K562 (cell line): ENCODE measurements at regions not wholly inside any gene's neighbourhood (a gene's known extent, or its start where the extent isn't known, plus 50 kb on each side); places are given as distances from the start of the nearest gene placed in this dataset.

ENCODE experiments used
- ATAC-seq: fragments of 200-7000 bp; cut with Tn5 transposase; 3 replicates; pipeline ENCODE4 v1.9.1; 2020; ENCODE audit warnings: moderate library complexity
- BruUV-seq: library from RNA; stranded (reverse); fragments of 400-500 nt; replicated peaks from 2 replicates; lab custom pipeline; 2021; lab: Mats Ljungman, UMichigan
- CTCF ChIA-PET: fragments of 300-600 bp; formaldehyde crosslinking; extraction: SDS; loops from one replicate; lab custom pipeline; 2021; ENCODE audit warnings: low intra/inter-chr PET ratio; lab: Yijun Ruan, JAX
- POLR2A ChIA-PET: fragments of 300-600, 350-650 bp; sonication (Branson Sonifier 250); formaldehyde crosslinking; extraction: SDS; loops from one replicate; lab custom pipeline; 2021; ENCODE audit warnings: antibody characterized with exemption, inconsistent platforms; lab: Yijun Ruan, JAX
- DNase-seq, 4 experiments: peaks; one replicate each; pipeline versions ENCODE4 v3.0.0 to v3.0.0-alpha.2; 2011 to 2018; ENCODE audit warnings: low spot score in 3 of 4, mixed read lengths in 3 of 4; ENCODE audit errors: extremely low read depth in 1 of 4
- FAIRE-seq: peaks from 2 replicates; lab custom pipeline; 2011; peaks lifted over from hg19 to GRCh38; lab: Jason Lieb, UNC
- H2AFZ ChIP-seq: 2 replicates; pipeline ENCODE4 v1.6.0; 2011; ENCODE audit warnings: low read depth, low read length, control low read depth, inconsistent platforms
- H3K27ac ChIP-seq: fragments of 200-600 bp; 3 replicates; pipeline ENCODE4 v1.8.0; 2011; ENCODE audit warnings: low read depth, mild to moderate bottlenecking, control low read depth, inconsistent platforms, low read length, moderate library complexity, mixed read lengths; ENCODE audit errors: extremely low read depth
- H3K27me3 ChIP-seq, 2 experiments: fragments of 300-600 bp in 1 of 2; 2 replicates in 1 of 2; 3 replicates in 1 of 2; pipeline versions ENCODE4 v1.6.0 to v1.8.0; 2011; ENCODE audit warnings: inconsistent platforms in 2 of 2, low read length in 2 of 2, mild to moderate bottlenecking in 1 of 2, mixed read lengths in 1 of 2, moderate library complexity in 1 of 2; ENCODE audit not compliant: control insufficient read depth in 2 of 2, insufficient read depth in 2 of 2
- H3K36me3 ChIP-seq: fragments of 300-600 bp; 3 replicates; pipeline ENCODE4 v1.8.0; 2011; ENCODE audit warnings: mild to moderate bottlenecking, low read length, inconsistent platforms; ENCODE audit not compliant: control insufficient read depth, insufficient read depth
- H3K4me1 ChIP-seq, 2 experiments: fragments of 200-600 bp in 1 of 2; replicated peaks in 1 of 2; 2 replicates in 1 of 2; 3 replicates in 1 of 2; pipeline versions ENCODE4 v1.5.1 to v1.8.0; 2011; ENCODE audit warnings: inconsistent platforms in 2 of 2, low read length in 2 of 2, mild to moderate bottlenecking in 1 of 2, mixed read lengths in 1 of 2, moderate library complexity in 1 of 2; ENCODE audit not compliant: control insufficient read depth in 2 of 2, insufficient read depth in 2 of 2
- H3K4me2 ChIP-seq: 2 replicates; pipeline ENCODE4 v1.6.1; 2011; ENCODE audit warnings: low read length, control low read depth, inconsistent platforms, mixed read lengths; ENCODE audit not compliant: insufficient read depth
- H3K4me3 ChIP-seq: fragments of 200-600 bp; sonication (generic), shearing (Covaris generic); 2 replicates; pipeline ENCODE4 v1.5.1; 2016; ENCODE audit warnings: control low read depth, inconsistent platforms
- H3K79me2 ChIP-seq: fragments of 200-600 bp; 3 replicates; pipeline ENCODE4 v1.8.0; 2011; ENCODE audit warnings: low read length, inconsistent platforms; ENCODE audit not compliant: control insufficient read depth, insufficient read depth
- H3K9ac ChIP-seq, 2 experiments: 2 replicates each; pipeline versions ENCODE4 v1.6.0 to v1.6.1; 2011; ENCODE audit warnings: low read depth in 2 of 2, low read length in 2 of 2, control low read depth in 1 of 2, inconsistent platforms in 1 of 2, mild to moderate bottlenecking in 1 of 2, mixed read lengths in 1 of 2; ENCODE audit not compliant: insufficient read depth in 1 of 2
- H3K9me1 ChIP-seq: one replicate; pipeline ENCODE4 v1.6.0; 2011; ENCODE audit warnings: inconsistent platforms, mild to moderate bottlenecking, low read length, moderate library complexity; ENCODE audit not compliant: control insufficient read depth, insufficient read depth
- H3K9me3 ChIP-seq: replicated peaks from 2 replicates; pipeline ENCODE4 v1.5.1; 2011; ENCODE audit warnings: low read depth, low read length, inconsistent platforms; ENCODE audit not compliant: control insufficient read depth, insufficient read depth
- H4K20me1 ChIP-seq: replicated peaks from 2 replicates; pipeline ENCODE4 v1.6.1; 2011; ENCODE audit warnings: low read length, inconsistent platforms, mixed read lengths; ENCODE audit not compliant: control insufficient read depth, insufficient read depth
- ARID1B ChIP-seq: fragments of 450-650 bp; IDR thresholded peaks from 2 replicates; pipeline ENCODE4 v1.6.1; 2016; ENCODE audit warnings: antibody characterized with exemption, mild to moderate bottlenecking, inconsistent platforms
- BRF2 ChIP-seq: IDR thresholded peaks from 3 replicates; pipeline ENCODE4 v1.6.1; 2011; ENCODE audit warnings: borderline replicate concordance, mild to moderate bottlenecking; ENCODE audit not compliant: insufficient read length, insufficient read depth
- CLOCK ChIP-seq: fragments of 250-450 bp; sonication (Bioruptor Pico); IDR thresholded peaks from 2 replicates; pipeline ENCODE4 v1.4.0; 2020; ENCODE audit warnings: mild to moderate bottlenecking, moderate library complexity, borderline replicate concordance
- ILF3 ChIP-seq: fragments of 450-650 bp; IDR thresholded peaks from 2 replicates; pipeline ENCODE4 v1.6.1; 2018; ENCODE audit warnings: antibody characterized with exemption, mild to moderate bottlenecking, moderate library complexity, borderline replicate concordance
- NFATC3 ChIP-seq: fragments of 450-650 bp; IDR thresholded peaks from 2 replicates; pipeline ENCODE4 v1.6.1; 2017; ENCODE audit warnings: mild to moderate bottlenecking
- PRMT5 ChIP-seq: sonication (generic); formaldehyde crosslinking; IDR thresholded peaks from 2 replicates; pipeline ENCODE4 v1.5.0; 2020; ENCODE audit warnings: missing genetic modification reagents
- RAD21 ChIP-seq, 2 experiments: fragments of 250-450 bp in 1 of 2; fragments of 450-650 bp in 1 of 2; sonication (Bioruptor Pico) in 1 of 2; formaldehyde crosslinking in 1 of 2; IDR thresholded peaks in 1 of 2; conservative IDR thresholded peaks in 1 of 2; 2 replicates each; pipeline versions ENCODE4 v1.4.0 to v1.8.0; 2020 to 2022; ENCODE audit warnings: mild to moderate bottlenecking in 2 of 2, moderate library complexity in 1 of 2
- RHOXF2B ChIP-seq: fragments of 250-450 bp; sonication (Bioruptor Pico); conservative IDR thresholded peaks from 2 replicates; pipeline ENCODE4 v1.5.1; 2021
- STAG1 ChIP-seq: sonication (generic); formaldehyde crosslinking; IDR thresholded peaks from 2 replicates; pipeline ENCODE4 v1.5.0; 2020; ENCODE audit warnings: missing genetic modification reagents, borderline replicate concordance
- THRA ChIP-seq: fragments of 450-650 bp; IDR thresholded peaks from 2 replicates; pipeline ENCODE4 v1.6.1; 2017; ENCODE audit warnings: mild to moderate bottlenecking, moderate library complexity
- ZNF146 ChIP-seq: IDR thresholded peaks from one replicate; pipeline ENCODE4 v1.6.1; 2018; ENCODE audit warnings: missing compliant biosample characterization; ENCODE audit not compliant: unreplicated experiment
- ZNF584 ChIP-seq: fragments of 200-800 bp; sonication (Bioruptor generic); IDR thresholded peaks from 2 replicates; pipeline ENCODE4 v1.6.1; 2016; ENCODE audit warnings: low read depth, mild to moderate bottlenecking, missing genetic modification characterization, missing compliant biosample characterization
- WGBS: fragments of 100-300 bp; shearing (Covaris generic); methylation state at CpG from one replicate; pipeline ENCODE4 v1.1.6; 2016; ENCODE audit warnings: low coverage, mixed read lengths; ENCODE audit not compliant: insufficient coverage; ENCODE audit errors: missing lambda C conversion rate; 5-methylcytosine and 5-hydroxymethylcytosine counted together
- in situ Hi-C: fragments of 300-500 bp; cut with MboI; formaldehyde crosslinking; loops from 4 replicates; pipeline ENCODE4 v1.15.0; 2018; ENCODE audit warnings: inconsistent platforms, mixed read lengths
- intact Hi-C: fragments of 100-400 bp; cut with micrococcal nuclease; formaldehyde crosslinking; loops from 2 replicates; pipeline ENCODE4 v1.14.2; 2022

- ATAC-seq = no peak
- no peak for TF ChIP-seq ARID1B
- TF ChIP-seq BRF2 = no peak
- TF ChIP-seq RAD21 (CRISPR knock-in tag; conservative IDR thresholded peaks at IDR 0.05 in 1 of 2, IDR thresholded peaks at IDR 0.05 in 1 of 2) = no peak
- TF ChIP-seq STAG1 (CRISPR knock-in tag) = no peak
- TF ChIP-seq NFATC3 = no peak
- Histone ChIP-seq H3K27ac (no peak overlapping the region), H4K20me1 (no peaks in the 10 kb centered on the region), H3K9me3 (no peaks in the 10 kb centered on the region), H3K4me3 (no peak overlapping the region), H3K4me1 (no peaks in the 10 kb centered on the region), H3K27me3 (no peaks in the 10 kb centered on the region), H3K9ac (no peak overlapping the region), H2AFZ (no peak overlapping the region), H3K36me3 (no peaks in the 10 kb centered on the region), H3K9me1 (no peaks in the 10 kb centered on the region), H3K79me2 (no peaks in the 10 kb centered on the region), H3K4me2 (no peak overlapping the region)
- in situ Hi-C loops = no loop called here
- ChIA-PET POLR2A (no interaction called here), CTCF (no interaction called here)
- no TSS peak for BruUV-seq
- intact Hi-C loops = no loop called here
- no peak for DNase-seq
- no peak for FAIRE-seq
- 0% methylated on average over 3 of the region's 3 CpGs for WGBS
Observed at GRCh38 chr4:104811727-104812126, 317.0 kb upstream of the CXXC4 start.

GRCh38 chr4:104815665-104816064, 321.0 kb upstream of the CXXC4 start:
- no peak for FAIRE-seq
- intact Hi-C loops (no loop called here), in situ Hi-C loops (no loop called here)
- no peaks in the 10 kb centered on the region for H3K4me1 ChIP-seq
- H3K4me3 ChIP-seq = no peak overlapping the region
- WGBS = 0% methylated on average over 1 of the region's 1 CpG
- H3K27ac ChIP-seq = no peak overlapping the region
- ChIA-PET CTCF (no interaction called here), POLR2A (no interaction called here)
- no peaks in the 10 kb centered on the region for H3K9me3 ChIP-seq
- H3K9me1 ChIP-seq = no peaks in the 10 kb centered on the region
- no peak overlapping the region for H3K9ac ChIP-seq
- H2AFZ ChIP-seq = no peak overlapping the region
- H3K4me2 ChIP-seq = no peak overlapping the region
- ATAC-seq = no peak
- H3K79me2 ChIP-seq = no peaks in the 10 kb centered on the region
- BruUV-seq = no TSS peak
- H3K27me3 ChIP-seq = no peaks in the 10 kb centered on the region
- H4K20me1 ChIP-seq = no peaks in the 10 kb centered on the region
- no peak for TF ChIP-seq PRMT5 (CRISPR knock-in tag)
- TF ChIP-seq ILF3 = no peak
- TF ChIP-seq CLOCK (CRISPR knock-in tag) = no peak
- no peak for TF ChIP-seq THRA
- TF ChIP-seq ZNF146 (CRISPR knock-in tag) = no peak
- TF ChIP-seq RHOXF2B (CRISPR knock-in tag) = no peak
- TF ChIP-seq ZNF584 (CRISPR knock-in tag) = no peak
- no peak for DNase-seq
- no peaks in the 10 kb centered on the region for H3K36me3 ChIP-seq
